ENCODE measurements at regions not wholly inside any gene's neighbourhood (a gene's known extent, or its start where the extent isn't known, plus 50 kb on each side); places are given as distances from the start of the nearest gene placed in this dataset.

GRCh38 chr16:9406038-9406712, 314.7 kb downstream of the HAPSTR1 start:
- no peaks in the 10 kb centered on the region for H3K36me3 ChIP-seq
- no peak for DNase-seq (ENCODE audit: low read depth in 1 of 2, low spot score in 2 of 2)
- no peak overlapping the region for H3K4me3 ChIP-seq
- H3K27ac ChIP-seq: no peak overlapping the region
- H3K4me1 ChIP-seq (replicated peaks): no peaks in the 10 kb centered on the region
- H3K27me3 ChIP-seq (replicated peaks): no peaks in the 10 kb centered on the region; the same call in 1 of the 2 replicates
- no peaks in the 10 kb centered on the region for H3K9me3 ChIP-seq (replicated peaks)

GRCh38 chr16:9407206-9407758, 315.8 kb downstream of the HAPSTR1 start:
- Histone ChIP-seq H3K9me3 (replicated peaks) (no peaks in the 10 kb centered on the region), H3K27ac (no peak overlapping the region), H3K27me3 (replicated peaks) (no peaks in the 10 kb centered on the region; the same call in 1 of the 2 replicates), H3K4me1 (replicated peaks) (no peaks in the 10 kb centered on the region), H3K4me3 (no peak overlapping the region), H3K36me3 (no peaks in the 10 kb centered on the region)
- no peak for DNase-seq (ENCODE audit: low read depth in 1 of 2, low spot score in 2 of 2)

GRCh38 chr16:9408297-9408878, 316.9 kb downstream of the HAPSTR1 start:
- Histone ChIP-seq H3K9me3 (replicated peaks) (no peaks in the 10 kb centered on the region), H3K27ac (no peak overlapping the region)
- DNase-seq (ENCODE audit: low read depth in 1 of 2, low spot score in 2 of 2): no peak

GRCh38 chr16:9409560-9410493, 318.4 kb downstream of the HAPSTR1 start:
- Histone ChIP-seq H3K9me3 (replicated peaks) (no peaks in the 10 kb centered on the region), H3K4me3 (no peak overlapping the region), H3K27ac (no peak overlapping the region), H3K36me3 (no peaks in the 10 kb centered on the region), H3K27me3 (replicated peaks) (no peaks in the 10 kb centered on the region; the same call in 1 of the 2 replicates), H3K4me1 (replicated peaks) (no peaks in the 10 kb centered on the region)
- no peak for DNase-seq (ENCODE audit: low read depth in 1 of 2, low spot score in 2 of 2)

More at GRCh38 chr16:9408297-9408878, 316.9 kb downstream of the HAPSTR1 start:
- no peaks in the 10 kb centered on the region for H3K4me1 ChIP-seq (replicated peaks)
- no peak overlapping the region for H3K4me3 ChIP-seq
- no peaks in the 10 kb centered on the region; the same call in 1 of the 2 replicates for H3K27me3 ChIP-seq (replicated peaks)
- H3K36me3 ChIP-seq: no peaks in the 10 kb centered on the region

- Histone ChIP-seq H3K27me3 (replicated peaks) (no peaks in the 10 kb centered on the region; the same call in 1 of the 2 replicates), H3K9me3 (replicated peaks) (no peaks in the 10 kb centered on the region), H3K4me1 (replicated peaks) (no peaks in the 10 kb centered on the region), H3K36me3 (no peaks in the 10 kb centered on the region), H3K27ac (no peak overlapping the region), H3K4me3 (no peak overlapping the region)
- no peak for DNase-seq (ENCODE audit: low read depth in 1 of 2, low spot score in 2 of 2)
These were observed 320.0 kb downstream of the HAPSTR1 start for GRCh38 chr16:9411426-9411825.

GRCh38 chr16:9412031-9412914, 320.8 kb downstream of the HAPSTR1 start:
- Histone ChIP-seq H3K36me3 (no peaks in the 10 kb centered on the region), H3K9me3 (replicated peaks) (no peaks in the 10 kb centered on the region), H3K27ac (no peak overlapping the region), H3K4me1 (replicated peaks) (no peaks in the 10 kb centered on the region), H3K4me3 (no peak overlapping the region), H3K27me3 (replicated peaks) (no peaks in the 10 kb centered on the region; the same call in 1 of the 2 replicates)
- no peak for DNase-seq (ENCODE audit: low read depth in 1 of 2, low spot score in 2 of 2)

GRCh38 chr16:9412915-9413264, 321.4 kb downstream of the HAPSTR1 start:
- Histone ChIP-seq H3K36me3 (no peaks in the 10 kb centered on the region), H3K9me3 (replicated peaks) (no peaks in the 10 kb centered on the region), H3K4me1 (replicated peaks) (no peaks in the 10 kb centered on the region), H3K27ac (no peak overlapping the region), H3K4me3 (no peak overlapping the region), H3K27me3 (replicated peaks) (no peaks in the 10 kb centered on the region; the same call in 1 of the 2 replicates)
- no peak for DNase-seq (ENCODE audit: low read depth in 1 of 2, low spot score in 2 of 2)

- Histone ChIP-seq H3K27me3 (replicated peaks) (no peaks in the 10 kb centered on the region), H3K27ac (no peak overlapping the region), H3K9me3 (replicated peaks) (no peaks in the 10 kb centered on the region), H3K4me3 (no peak overlapping the region), H3K36me3 (no peaks in the 10 kb centered on the region), H3K4me1 (replicated peaks) (no peaks in the 10 kb centered on the region)
- no peak for DNase-seq (ENCODE audit: low read depth in 1 of 2, low spot score in 2 of 2)
These were observed 324.1 kb downstream of the HAPSTR1 start for GRCh38 chr16:9415545-9415944.

GRCh38 chr16:9417898-9418297, 326.5 kb downstream of the HAPSTR1 start:
- no peak for DNase-seq (ENCODE audit: low read depth in 1 of 2, low spot score in 2 of 2)
- H3K9me3 ChIP-seq (replicated peaks): no peaks in the 10 kb centered on the region
- H3K4me1 ChIP-seq (replicated peaks): no peaks in the 10 kb centered on the region
- no peaks in the 10 kb centered on the region for H3K36me3 ChIP-seq
- H3K27me3 ChIP-seq (replicated peaks): peaks cover 9% of the 10 kb centered on the region
- H3K27ac ChIP-seq: no peak overlapping the region
- no peak overlapping the region for H3K4me3 ChIP-seq

GRCh38 chr16:9419161-9419560, 327.7 kb downstream of the HAPSTR1 start:
- peaks cover 9% of the 10 kb centered on the region for H3K27me3 ChIP-seq (replicated peaks)
- no peak for DNase-seq (ENCODE audit: low read depth in 1 of 2, low spot score in 2 of 2)
- no peak overlapping the region for H3K27ac ChIP-seq
- no peaks in the 10 kb centered on the region for H3K36me3 ChIP-seq
- H3K9me3 ChIP-seq (replicated peaks): no peaks in the 10 kb centered on the region
- no peak overlapping the region for H3K4me3 ChIP-seq
- H3K4me1 ChIP-seq (replicated peaks): no peaks in the 10 kb centered on the region

GRCh38 chr16:9422762-9423513, 331.5 kb downstream of the HAPSTR1 start:
- no peak for DNase-seq (ENCODE audit: low read depth in 1 of 2, low spot score in 2 of 2)
- H3K27ac ChIP-seq: no peak overlapping the region
- no peaks in the 10 kb centered on the region for H3K4me1 ChIP-seq (replicated peaks)
- H3K27me3 ChIP-seq (replicated peaks): peaks cover 9% of the 10 kb centered on the region
- no peaks in the 10 kb centered on the region for H3K36me3 ChIP-seq
- H3K9me3 ChIP-seq (replicated peaks): no peaks in the 10 kb centered on the region
- H3K4me3 ChIP-seq: no peak overlapping the region

GRCh38 chr16:9425236-9425635, 333.8 kb downstream of the HAPSTR1 start:
- no peaks in the 10 kb centered on the region for H3K4me1 ChIP-seq (replicated peaks)
- DNase-seq (ENCODE audit: low read depth in 1 of 2, low spot score in 2 of 2): no peak
- no peak overlapping the region for H3K4me3 ChIP-seq
- no peak overlapping the region for H3K27ac ChIP-seq
- H3K27me3 ChIP-seq (replicated peaks): peaks cover 9% of the 10 kb centered on the region
- H3K36me3 ChIP-seq: no peaks in the 10 kb centered on the region
- no peaks in the 10 kb centered on the region for H3K9me3 ChIP-seq (replicated peaks)
